Brain microvascular endothelial cell (primary cell): ENCODE measurements at regions not wholly inside any gene's neighbourhood (a gene's known extent, or its start where the extent isn't known, plus 50 kb on each side); places are given as distances from the start of the nearest gene placed in this dataset.

Experiments
- DNase-seq: peaks from one replicate; pipeline ENCODE4 v3.0.0-alpha.2; 2020
- H3K27ac ChIP-seq: fragments of 250-450 bp; sonication (Bioruptor Pico); 2 replicates; pipeline ENCODE4 v1.5.1; 2020; ENCODE audit warnings: mild to moderate bottlenecking, moderate library complexity
- H3K27me3 ChIP-seq: fragments of 250-450 bp; sonication (Bioruptor Pico); replicated peaks from 2 replicates; pipeline ENCODE4 v1.5.1; 2020; ENCODE audit warnings: mild to moderate bottlenecking
- H3K36me3 ChIP-seq: fragments of 250-450 bp; sonication (Bioruptor Pico); replicated peaks from 2 replicates; pipeline ENCODE4 v1.5.1; 2020; ENCODE audit warnings: mild to moderate bottlenecking
- H3K4me3 ChIP-seq: 2 replicates; pipeline ENCODE4 v1.5.1; 2011; ENCODE audit warnings: low read depth, mild to moderate bottlenecking, control low read depth, low read length, moderate library complexity
- CTCF ChIP-seq: IDR thresholded peaks from 2 replicates; pipeline ENCODE4 v1.5.1; 2011; ENCODE audit warnings: low read depth, mild to moderate bottlenecking, moderate library complexity, low read length, control low read depth, inconsistent platforms; ENCODE audit errors: missing control alignments
- in situ Hi-C: cut with HindIII; loops from 2 replicates; pipeline ENCODE4 v1.10.0; 2017; ENCODE audit warnings: low sequenced_read_pairs, low pct_ligation_motif_present

GRCh38 chr4:23333556-23333945, 556.3 kb downstream of the PPARGC1A start:
- Histone ChIP-seq H3K36me3 (no peaks in the 10 kb centered on the region), H3K4me3 (no peak overlapping the region), H3K27ac (no peak overlapping the region), H3K27me3 (no peaks in the 10 kb centered on the region)
- in situ Hi-C loops = no loop called here
- no peak for DNase-seq
- TF ChIP-seq CTCF = no peak

GRCh38 chr4:23332313-23332712, 557.5 kb downstream of the PPARGC1A start:
- no peak for DNase-seq
- no peak for TF ChIP-seq CTCF
- in situ Hi-C loops = no loop called here
- no peak overlapping the region for H3K4me3 ChIP-seq
- H3K27ac ChIP-seq = no peak overlapping the region
- no peaks in the 10 kb centered on the region for H3K36me3 ChIP-seq
- H3K27me3 ChIP-seq = no peaks in the 10 kb centered on the region

DNA sequence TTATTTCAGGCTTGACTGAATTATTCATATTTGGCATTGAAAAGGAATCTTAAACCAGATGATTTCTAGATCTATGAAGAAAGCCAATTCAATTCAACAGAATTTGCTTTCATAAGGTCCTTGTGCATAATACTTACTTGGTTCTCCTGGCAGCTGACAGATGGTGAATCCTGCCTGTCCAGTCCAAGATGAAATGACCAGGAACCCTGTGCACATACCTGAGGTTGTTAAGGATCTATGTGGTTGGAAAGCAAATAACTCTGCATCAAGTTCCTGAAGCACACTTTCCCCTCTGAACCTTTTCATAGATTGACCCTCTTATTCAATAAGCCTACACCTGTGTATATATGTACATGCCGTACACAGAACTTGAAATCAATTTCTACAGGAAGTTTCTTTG, 562.7 kb downstream of the PPARGC1A start:
- no peak for DNase-seq
- H3K27me3 ChIP-seq = no peaks in the 10 kb centered on the region
- in situ Hi-C loops = no loop called here
- H3K36me3 ChIP-seq = no peaks in the 10 kb centered on the region
- H3K27ac ChIP-seq = no peak overlapping the region
- no peak overlapping the region for H3K4me3 ChIP-seq
- no peak for TF ChIP-seq CTCF

GRCh38 chr4:23324021-23324690, 565.7 kb downstream of the PPARGC1A start:
- no peak for TF ChIP-seq CTCF
- H3K27ac ChIP-seq = no peak overlapping the region
- in situ Hi-C loops = no loop called here
- no peak for DNase-seq
- no peak overlapping the region for H3K4me3 ChIP-seq
- no peaks in the 10 kb centered on the region for H3K36me3 ChIP-seq
- no peaks in the 10 kb centered on the region for H3K27me3 ChIP-seq

- in situ Hi-C loops = no loop called here
- H3K27me3 ChIP-seq = no peaks in the 10 kb centered on the region
- H3K4me3 ChIP-seq = no peak overlapping the region
- no peak overlapping the region for H3K27ac ChIP-seq
- H3K36me3 ChIP-seq = no peaks in the 10 kb centered on the region
- TF ChIP-seq CTCF = no peak
- no peak for DNase-seq
Measured at GRCh38 chr4:23323436-23323835, 566.4 kb downstream of the PPARGC1A start.

- H3K36me3 ChIP-seq = no peaks in the 10 kb centered on the region
- DNase-seq = no peak
- no peak for TF ChIP-seq CTCF
- no peak overlapping the region for H3K27ac ChIP-seq
- in situ Hi-C loops = no loop called here
- no peaks in the 10 kb centered on the region for H3K27me3 ChIP-seq
- no peak overlapping the region for H3K4me3 ChIP-seq
Measured at GRCh38 chr4:23322732-23323131, 567.1 kb downstream of the PPARGC1A start.
